HepG2 (cell line): ENCODE measurements at regions not wholly inside any gene's neighbourhood (a gene's known extent, or its start where the extent isn't known, plus 50 kb on each side); places are given as distances from the start of the nearest gene placed in this dataset.

ENCODE experiments used
- ATAC-seq: fragments of 200-7000 bp; cut with Tn5 transposase; 3 replicates; pipeline ENCODE4 v1.9.1; 2020; ENCODE audit warnings: mild to moderate bottlenecking, moderate library complexity
- BruUV-seq: library from RNA; stranded (reverse); fragments of 400-500 nt; replicated peaks from 2 replicates; lab custom pipeline; 2021; lab: Mats Ljungman, UMichigan
- CTCF ChIA-PET: fragments of 300-600 bp; formaldehyde crosslinking; extraction: SDS; loops from one replicate; lab custom pipeline; 2021; ENCODE audit warnings: low total read pairs, inconsistent platforms, low intra/inter-chr PET ratio; lab: Yijun Ruan, JAX
- POLR2A ChIA-PET: fragments of 350-600 bp; sonication (Branson Sonifier 250); formaldehyde crosslinking; loops from one replicate; lab custom pipeline; 2020; ENCODE audit warnings: antibody characterized with exemption, inconsistent platforms; lab: Yijun Ruan, JAX
- DNase-seq: peaks from one replicate; pipeline ENCODE4 v3.0.0-alpha.2; 2015; ENCODE audit warnings: low spot score
- FAIRE-seq: peaks from 3 replicates; lab custom pipeline; 2011; peaks lifted over from hg19 to GRCh38; lab: Jason Lieb, UNC
- H2AFZ ChIP-seq: one replicate; pipeline ENCODE4 v1.6.1; 2011; ENCODE audit warnings: low read length, inconsistent platforms
- H3K27ac ChIP-seq: fragments of 300-600 bp; 3 replicates; pipeline ENCODE4 v1.8.0; 2011; ENCODE audit warnings: mixed run types, mild to moderate bottlenecking, mixed read lengths, low read length, inconsistent platforms; ENCODE audit not compliant: insufficient read depth; ENCODE audit errors: extremely low read length
- H3K27me3 ChIP-seq, 2 experiments: fragments of 200-600 bp in 1 of 2; 2 replicates in 1 of 2; 3 replicates in 1 of 2; pipeline versions ENCODE4 v1.6.0 to v1.8.0; 2011; ENCODE audit warnings: low read length in 2 of 2, mild to moderate bottlenecking in 2 of 2, moderate library complexity in 2 of 2, inconsistent platforms in 1 of 2; ENCODE audit not compliant: insufficient read depth in 2 of 2, control insufficient read depth in 1 of 2
- H3K36me3 ChIP-seq, 2 experiments: fragments of 200-600 bp in 1 of 2; replicated peaks in 1 of 2; 2 replicates in 1 of 2; 3 replicates in 1 of 2; pipeline versions ENCODE4 v1.5.1 to v1.8.0; 2011; ENCODE audit warnings: low read length in 2 of 2, inconsistent platforms in 1 of 2; ENCODE audit not compliant: insufficient read depth in 2 of 2, control insufficient read depth in 1 of 2
- H3K4me1 ChIP-seq: 2 replicates; pipeline ENCODE4 v1.5.1; 2012; ENCODE audit warnings: low read length, inconsistent platforms; ENCODE audit not compliant: insufficient read depth
- H3K4me2 ChIP-seq: 2 replicates; pipeline ENCODE4 v1.6.0; 2011; ENCODE audit warnings: low read depth, low read length, inconsistent platforms
- H3K4me3 ChIP-seq, 3 experiments: fragments of 200-600 bp in 1 of 3; sonication (generic), shearing (Covaris generic) in 1 of 3; replicated peaks in 1 of 3; 2 replicates each; pipeline ENCODE4 v1.5.1; 2011 to 2016; ENCODE audit warnings: low read length in 3 of 3, inconsistent platforms in 2 of 3, low read depth in 2 of 3, mild to moderate bottlenecking in 2 of 3, control low read depth in 1 of 3, mixed read lengths in 1 of 3; ENCODE audit not compliant: insufficient read depth in 1 of 3
- H3K79me2 ChIP-seq: one replicate; pipeline ENCODE4 v1.6.1; 2011; ENCODE audit warnings: low read length, inconsistent platforms; ENCODE audit not compliant: insufficient read depth
- H3K9ac ChIP-seq: 2 replicates; pipeline ENCODE4 v1.6.0; 2011; ENCODE audit warnings: mild to moderate bottlenecking, low read depth, low read length, inconsistent platforms; ENCODE audit not compliant: insufficient read depth
- H3K9me3 ChIP-seq: 2 replicates; pipeline ENCODE4 v1.5.1; 2012; ENCODE audit warnings: mild to moderate bottlenecking, low read length
- H4K20me1 ChIP-seq: 2 replicates; pipeline ENCODE4 v1.6.0; 2011; ENCODE audit warnings: inconsistent platforms, mild to moderate bottlenecking, low read length, moderate library complexity; ENCODE audit not compliant: insufficient read depth
- CBFB ChIP-seq: sonication (generic); formaldehyde crosslinking; IDR thresholded peaks from 2 replicates; pipeline ENCODE4 v1.4.0; 2020; ENCODE audit warnings: missing genetic modification reagents
- CHD2 ChIP-seq: IDR thresholded peaks from 2 replicates; pipeline ENCODE4 v1.6.1; 2011; ENCODE audit warnings: low read depth, low read length, improper control_type of control experiment
- EP300 ChIP-seq, 3 experiments: sonication (generic) in 1 of 3; formaldehyde crosslinking in 1 of 3; IDR thresholded peaks; 2 replicates each; pipeline versions ENCODE4 v1.5.1 to v1.6.1; 2011 to 2020; ENCODE audit warnings: low read depth in 2 of 3, low read length in 2 of 3, borderline replicate concordance in 1 of 3, improper control_type of control experiment in 1 of 3, mild to moderate bottlenecking in 1 of 3, missing genetic modification reagents in 1 of 3, moderate library complexity in 1 of 3
- KDM5B ChIP-seq: sonication (generic); formaldehyde crosslinking; IDR thresholded peaks from 2 replicates; pipeline ENCODE4 v1.4.0; 2020; ENCODE audit warnings: missing genetic modification reagents, mild to moderate bottlenecking, borderline replicate concordance
- KLF9 ChIP-seq: IDR thresholded peaks from 2 replicates; pipeline ENCODE4 v1.6.1; 2016; ENCODE audit warnings: low read depth
- MLXIP ChIP-seq: sonication (generic); formaldehyde crosslinking; IDR thresholded peaks from 2 replicates; pipeline ENCODE4 v1.9.0; 2021; ENCODE audit warnings: missing genetic modification reagents, borderline replicate concordance
- PITX1 ChIP-seq: sonication (generic); formaldehyde crosslinking; IDR thresholded peaks from 2 replicates; pipeline ENCODE4 v1.5.1; 2020; ENCODE audit warnings: mild to moderate bottlenecking, missing genetic modification reagents
- ZBTB37 ChIP-seq: sonication (generic); formaldehyde crosslinking; IDR thresholded peaks from 2 replicates; pipeline ENCODE4 v1.4.0; 2020; ENCODE audit warnings: mild to moderate bottlenecking, missing genetic modification reagents
- ZBTB4 ChIP-seq: sonication (generic); formaldehyde crosslinking; IDR thresholded peaks from 2 replicates; pipeline ENCODE4 v1.4.0; 2020; ENCODE audit warnings: missing genetic modification reagents, mild to moderate bottlenecking, borderline replicate concordance
- ZFP37 ChIP-seq: sonication (generic); formaldehyde crosslinking; IDR thresholded peaks from 2 replicates; pipeline ENCODE4 v1.4.0; 2020; ENCODE audit warnings: missing genetic modification reagents, borderline replicate concordance
- ZKSCAN1 ChIP-seq: fragments of 150-350 bp; IDR thresholded peaks from 2 replicates; pipeline ENCODE4 v1.6.1; 2014; ENCODE audit warnings: low read length
- ZNF18 ChIP-seq: sonication (generic); formaldehyde crosslinking; IDR thresholded peaks from 2 replicates; pipeline ENCODE4 v1.8.0; 2022; ENCODE audit warnings: mild to moderate bottlenecking, missing genetic modification reagents; ENCODE audit not compliant: insufficient replicate concordance
- ZNF639 ChIP-seq: conservative IDR thresholded peaks from 2 replicates; pipeline ENCODE4 v1.6.1; 2018; ENCODE audit warnings: missing genetic modification reagents
- ZNF720 ChIP-seq: sonication (generic); formaldehyde crosslinking; IDR thresholded peaks from 2 replicates; pipeline ENCODE4 v1.4.0; 2020; ENCODE audit warnings: missing genetic modification reagents
- ZSCAN12 ChIP-seq: sonication (generic); formaldehyde crosslinking; IDR thresholded peaks from 2 replicates; pipeline ENCODE4 v1.9.0; 2021; ENCODE audit warnings: mild to moderate bottlenecking, missing genetic modification reagents
- WGBS: methylation state at CpG from one replicate; pipeline ENCODE4 v1.1.6; 2017; ENCODE audit warnings: low lambda C conversion rate; 5-methylcytosine and 5-hydroxymethylcytosine counted together
- in situ Hi-C: cut with HindIII; loops from 2 replicates; pipeline ENCODE4 v1.10.0; 2017; ENCODE audit warnings: low pct_unique_long_range_greater_than_20kb; ENCODE audit not compliant: extremely low pct_ligation_motif_present
- intact Hi-C: fragments of 100-400 bp; cut with micrococcal nuclease; formaldehyde crosslinking; loops from one replicate; pipeline ENCODE4 v1.10.0; 2022; ENCODE audit not compliant: unreplicated experiment

GRCh38 chr19:30670011-30670329, 297.8 kb downstream of the ZNF536 start:
- Histone ChIP-seq H3K9me3 (no peaks in the 10 kb centered on the region), H3K79me2 (no peaks in the 10 kb centered on the region), H4K20me1 (no peaks in the 10 kb centered on the region), H3K9ac (no peak overlapping the region), H3K4me2 (no peak overlapping the region), H3K4me3 (no peak overlapping the region), H2AFZ (no peak overlapping the region), H3K27ac (no peak overlapping the region), H3K27me3 (peaks cover 0 to 3% of the 10 kb centered on the region in 2 experiments; a peak in 1 of 5 replicates), H3K36me3 (no peaks in the 10 kb centered on the region), H3K4me1 (peaks cover 15% of the 10 kb centered on the region)
- ATAC-seq (no peak), DNase-seq (no peak), FAIRE-seq (no peak)
- 33% methylated on average over 13 of the region's 14 CpGs for WGBS
- no TSS peak for BruUV-seq
- POLR2A ChIA-PET, result no interaction called here
- intact Hi-C loops, result no loop called here
- CTCF ChIA-PET, result no interaction called here
- in situ Hi-C loops, result loop anchor here (10.0 to 25.0 kb wide), 3 partner anchors 933 to 1895 kb away; no protein-coding TSS in a partner anchor
- TF ChIP-seq CHD2, result no peak
- TF ChIP-seq ZSCAN12 (CRISPR knock-in tag), result no peak
- TF ChIP-seq KLF9, result no peak
- TF ChIP-seq ZKSCAN1, result no peak
- TF ChIP-seq ZBTB37 (CRISPR knock-in tag), result no peak
- TF ChIP-seq KDM5B, result no peak
- TF ChIP-seq ZNF639 (CRISPR knock-in tag), result no peak
- TF ChIP-seq ZFP37, result no peak
- no peak for TF ChIP-seq ZNF720 (CRISPR knock-in tag)
- TF ChIP-seq EP300 (IDR thresholded peaks at IDR 0.05; ENCODE audit: low read depth in 2 of 2, low read length in 2 of 2), result no peak
- TF ChIP-seq EP300 (CRISPR knock-in tag; IDR thresholded peaks at IDR 0.05; ENCODE audit: borderline replicate concordance), result no peak
- no peak for TF ChIP-seq PITX1 (CRISPR knock-in tag)
- no peak for TF ChIP-seq ZBTB4 (CRISPR knock-in tag)
- TF ChIP-seq ZNF18 (CRISPR knock-in tag), result no peak
- TF ChIP-seq CBFB, result no peak
- TF ChIP-seq MLXIP, result no peak
